CD4-positive, alpha-beta T cell treated with Interleukin-6 for 4 hours (primary cell): ENCODE measurements at regions not wholly inside any gene's neighbourhood (a gene's known extent, or its start where the extent isn't known, plus 50 kb on each side); places are given as distances from the start of the nearest gene placed in this dataset.

Experiments used
- DNase-seq: peaks from one replicate; pipeline ENCODE4 v3.0.0-alpha.2; 2020; ENCODE audit warnings: mixed read lengths

DNA sequence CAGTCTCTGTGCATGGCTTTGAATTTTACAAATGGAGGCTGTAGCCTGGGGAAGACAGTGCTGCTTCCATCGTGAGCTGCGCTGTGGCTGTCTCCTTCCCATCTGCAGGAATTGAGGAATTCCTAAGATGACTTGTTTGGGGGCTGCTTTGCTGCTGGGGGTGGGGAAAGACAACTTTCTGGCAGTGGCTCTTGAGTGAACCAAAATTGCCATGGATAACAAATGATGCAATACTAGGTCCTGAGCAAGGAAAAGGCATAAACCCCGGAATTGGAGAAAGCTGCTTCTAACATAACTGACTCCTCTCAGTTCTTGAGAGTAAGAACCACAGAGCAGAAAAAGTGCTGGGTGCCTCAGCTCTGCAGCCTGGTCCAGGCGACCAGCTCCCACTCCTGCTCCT is 245.0 kb upstream of the RPL38 start:
- DNase-seq, result no peak

DNA sequence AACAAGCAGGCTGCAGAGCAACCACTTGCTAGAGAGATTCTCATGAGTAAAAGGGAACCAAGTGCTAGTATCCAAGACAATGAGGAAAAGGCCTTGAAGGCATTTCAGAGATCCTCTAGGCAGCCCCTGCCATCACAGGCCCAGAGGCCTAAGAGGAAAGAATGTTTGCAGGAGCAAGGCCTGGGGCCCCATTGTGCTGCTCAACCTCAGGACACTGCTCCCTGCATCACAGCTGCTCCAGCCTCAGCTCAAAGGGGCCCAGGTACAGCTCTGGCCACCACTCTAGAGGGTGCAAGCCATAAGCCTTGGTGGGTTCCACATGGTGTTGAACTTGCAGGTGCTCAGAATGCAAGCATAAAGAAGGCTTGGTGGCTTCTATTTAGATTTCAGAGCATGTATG is 243.0 kb upstream of the RPL38 start:
- DNase-seq, result no peak

DNA sequence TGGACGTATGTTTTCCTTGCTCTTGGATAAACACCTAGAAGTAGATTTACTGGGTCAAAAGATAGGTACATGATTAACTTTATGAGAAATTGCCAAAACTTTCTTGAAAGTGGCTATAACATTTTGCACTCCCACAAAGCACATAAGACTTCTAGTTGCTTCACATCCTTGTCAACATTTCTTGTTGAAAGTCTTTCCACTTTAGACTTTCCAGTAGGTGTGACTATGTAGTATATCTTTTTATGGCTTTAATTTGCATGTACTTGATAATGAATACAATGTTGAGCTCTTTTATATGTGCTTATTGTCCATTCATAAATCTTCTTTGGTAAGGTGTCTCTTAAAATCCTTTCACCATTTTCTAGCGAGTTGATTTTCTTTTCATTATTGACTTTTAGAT is 241.2 kb upstream of the RPL38 start:
- no peak for DNase-seq

- DNase-seq, result no peak
These were observed 234.8 kb upstream of the RPL38 start for GRCh38 chr17:73968680-73969079.

DNA sequence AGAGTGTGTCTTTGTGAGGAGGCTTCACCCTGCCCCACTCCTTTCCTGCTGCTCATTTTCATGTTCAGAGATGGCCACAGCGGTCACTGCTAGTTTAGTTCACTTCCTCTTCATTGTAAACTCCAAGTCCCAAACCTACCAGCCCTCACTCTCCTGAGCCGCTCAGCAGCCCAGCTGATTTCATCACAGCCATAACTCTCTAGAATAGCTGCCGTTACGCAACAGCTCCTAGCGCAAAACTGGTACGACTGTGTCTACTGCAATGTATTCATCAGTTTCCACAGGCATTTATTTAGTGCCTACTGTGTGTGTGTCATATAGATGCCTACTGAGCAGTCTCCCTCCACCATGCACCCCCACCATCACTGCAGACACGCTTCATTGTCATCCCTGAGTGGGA is 233.5 kb upstream of the RPL38 start:
- DNase-seq, result no peak

DNA sequence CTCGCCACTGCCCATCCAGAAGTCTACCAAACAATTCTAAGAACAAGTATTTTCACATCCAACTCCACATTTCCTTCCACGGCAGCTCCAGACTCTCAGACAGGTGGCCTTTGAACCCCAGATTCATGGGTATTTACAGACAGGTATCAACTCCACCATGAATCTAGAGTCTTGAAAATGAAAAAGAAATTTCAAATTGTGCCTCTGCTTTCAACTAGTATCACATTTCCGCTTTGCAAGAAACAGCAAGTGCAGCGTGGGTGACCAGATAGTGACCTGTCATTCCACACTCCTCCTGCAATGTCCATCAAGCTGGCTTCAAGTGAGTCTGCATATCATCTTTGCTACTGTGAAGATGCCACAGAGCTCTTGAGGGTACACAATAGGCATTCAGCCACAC is 232.4 kb upstream of the RPL38 start:
- no peak for DNase-seq

DNA sequence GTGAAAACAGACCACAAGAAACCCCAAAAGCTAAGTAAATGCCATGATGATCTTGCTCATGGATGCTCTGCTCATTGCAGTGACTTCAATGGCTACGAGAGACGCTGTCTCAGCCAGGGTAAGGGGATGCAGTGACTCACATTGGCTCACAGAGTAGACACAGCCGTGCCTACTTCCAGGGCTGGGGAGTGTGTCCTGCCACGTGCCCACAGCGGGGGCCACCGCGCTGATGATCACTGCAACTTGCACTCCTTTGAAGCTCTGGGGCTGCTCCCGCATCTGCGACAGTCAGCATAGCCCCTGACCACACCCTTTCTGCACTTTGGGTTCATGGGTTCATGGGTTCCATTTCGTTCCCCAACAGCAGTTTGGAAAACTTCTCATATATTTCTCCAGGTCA is 231.4 kb upstream of the RPL38 start:
- no peak for DNase-seq

DNA sequence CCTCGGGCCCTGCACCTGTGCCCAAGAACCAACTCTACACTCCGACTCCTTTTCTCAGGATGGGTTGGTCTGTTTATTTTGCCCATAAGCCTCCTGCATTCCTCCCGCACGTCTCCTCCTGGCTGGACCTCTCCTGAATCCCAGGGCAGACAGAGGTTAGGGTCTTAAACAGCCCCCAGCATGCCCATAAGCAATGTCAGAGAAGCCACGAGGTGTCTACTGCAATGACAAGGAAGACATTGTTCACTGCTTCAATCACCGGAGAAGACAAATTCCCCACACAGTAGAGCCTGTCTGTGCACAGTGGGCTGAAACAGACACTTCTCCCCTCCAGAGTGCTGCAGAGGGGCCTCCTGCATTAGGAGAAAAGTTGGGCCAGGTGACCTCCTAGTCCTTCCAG is 230.6 kb upstream of the RPL38 start:
- DNase-seq, result no peak

DNA sequence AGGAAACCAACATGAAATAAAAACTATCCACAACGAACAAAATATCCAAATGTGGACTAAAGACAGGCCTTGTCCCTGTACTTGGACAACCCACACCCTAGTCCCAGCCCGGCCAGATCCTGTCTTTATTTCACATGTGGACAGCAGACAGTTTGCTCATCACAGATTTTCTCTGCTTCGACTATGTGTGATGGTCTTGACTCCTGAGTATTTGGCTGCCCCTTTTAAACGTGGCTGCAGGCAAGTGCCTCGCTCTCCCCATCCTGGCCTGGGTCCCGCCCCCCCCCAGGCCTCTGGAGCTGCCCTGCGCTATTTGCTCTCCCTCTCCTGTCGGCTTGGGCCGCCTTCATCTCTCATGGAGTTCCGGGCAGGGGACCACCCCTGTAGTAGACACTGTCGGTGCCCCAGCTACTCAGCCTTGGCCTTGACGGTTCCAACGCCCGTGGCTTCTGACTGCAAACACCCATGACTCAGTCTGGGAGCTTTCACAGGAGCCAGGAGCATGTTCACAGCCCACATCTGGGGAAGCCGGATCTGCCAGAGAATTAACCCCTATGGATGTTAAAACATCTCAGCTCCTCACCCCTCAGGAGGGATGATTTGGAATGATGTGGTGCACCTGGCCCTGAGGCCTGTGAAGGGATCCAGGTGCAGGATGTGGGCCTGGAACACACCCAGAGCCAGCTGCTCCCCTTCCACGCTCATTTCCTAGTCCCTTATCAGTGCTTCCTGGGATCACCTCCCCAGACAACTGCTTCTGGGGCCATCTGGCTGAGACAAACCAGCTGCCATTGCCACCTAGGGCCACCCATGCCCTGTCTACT is 229.7 kb upstream of the RPL38 start:
- no peak for DNase-seq

DNA sequence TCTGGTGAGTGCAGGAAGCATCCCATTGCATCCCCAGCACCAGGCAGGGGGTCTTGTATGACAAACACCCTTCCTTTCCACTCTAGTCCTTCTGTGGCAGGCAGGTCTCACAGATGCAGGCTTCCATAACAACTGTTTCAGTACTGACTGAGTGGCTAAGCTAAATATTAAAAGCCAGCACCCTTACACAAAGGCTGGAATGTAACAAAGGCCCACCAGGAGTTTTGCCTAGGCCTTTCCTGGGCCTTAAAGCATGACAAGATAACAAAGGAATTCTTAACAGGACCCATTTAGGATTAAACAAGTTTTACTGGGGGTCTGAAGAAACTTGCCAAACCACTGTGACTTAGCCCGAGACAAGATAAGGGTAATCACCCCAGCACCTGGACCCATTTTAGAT is 228.9 kb upstream of the RPL38 start:
- no peak for DNase-seq

DNA sequence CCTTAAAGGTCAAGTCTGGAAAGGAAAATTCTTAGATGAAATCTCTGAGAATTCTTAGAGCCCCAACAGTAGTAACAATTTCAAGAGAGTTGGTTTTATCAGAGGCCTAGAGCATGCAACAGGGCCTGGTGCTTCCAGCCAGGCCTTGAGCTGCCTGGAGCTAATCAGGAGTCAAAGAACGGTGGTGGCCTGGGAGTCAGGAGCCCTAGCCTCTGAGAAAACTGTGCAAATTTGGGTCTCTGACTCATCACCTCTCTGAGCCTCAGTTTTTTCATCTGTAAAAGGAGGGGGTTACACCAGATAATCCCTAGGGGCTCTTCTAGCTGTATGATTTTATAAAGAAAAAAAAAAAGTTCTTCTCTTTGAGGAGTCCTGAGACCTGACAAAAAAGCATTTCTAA is 227.3 kb upstream of the RPL38 start:
- no peak for DNase-seq

DNA sequence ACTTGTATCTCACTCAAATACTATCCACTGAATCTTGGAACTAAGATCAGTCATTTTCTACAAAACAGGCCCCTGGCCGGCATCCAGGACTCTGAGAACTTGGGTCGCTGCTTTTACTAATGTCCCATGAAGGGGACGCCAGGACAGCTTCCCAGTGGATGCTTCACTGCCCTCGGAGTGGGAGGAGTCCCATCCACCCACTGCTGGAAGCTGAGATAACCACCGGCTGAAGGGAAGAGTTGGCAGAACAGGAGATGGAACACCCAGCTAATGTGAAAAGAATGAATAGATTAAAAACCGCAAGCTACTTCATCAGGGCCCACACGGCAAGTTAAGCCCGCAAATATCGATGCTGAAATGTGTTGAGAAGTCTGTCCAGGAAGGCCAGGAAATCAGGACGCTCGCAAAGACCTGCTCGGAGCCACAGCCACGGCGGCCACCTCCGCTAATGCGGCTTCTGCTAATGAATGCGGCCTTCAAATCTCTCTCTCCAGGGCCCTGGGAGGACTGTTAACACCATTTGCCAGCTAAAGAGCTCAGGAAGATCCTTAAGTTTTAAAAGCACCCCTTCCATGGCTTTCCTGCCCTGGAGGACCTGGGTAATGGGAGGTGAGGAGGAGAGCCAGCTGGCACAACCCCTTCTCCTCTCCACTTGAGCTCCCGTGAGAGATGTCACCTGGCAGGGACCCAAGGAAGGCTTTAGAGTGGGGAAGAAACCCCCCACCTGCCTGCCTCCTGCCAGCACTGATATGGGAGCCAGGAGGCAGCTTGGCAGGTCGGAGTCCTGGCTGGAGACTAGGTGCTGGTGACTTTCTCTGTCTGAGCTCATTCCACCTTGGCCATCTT is 226.6 kb upstream of the RPL38 start:
- DNase-seq, result no peak

DNA sequence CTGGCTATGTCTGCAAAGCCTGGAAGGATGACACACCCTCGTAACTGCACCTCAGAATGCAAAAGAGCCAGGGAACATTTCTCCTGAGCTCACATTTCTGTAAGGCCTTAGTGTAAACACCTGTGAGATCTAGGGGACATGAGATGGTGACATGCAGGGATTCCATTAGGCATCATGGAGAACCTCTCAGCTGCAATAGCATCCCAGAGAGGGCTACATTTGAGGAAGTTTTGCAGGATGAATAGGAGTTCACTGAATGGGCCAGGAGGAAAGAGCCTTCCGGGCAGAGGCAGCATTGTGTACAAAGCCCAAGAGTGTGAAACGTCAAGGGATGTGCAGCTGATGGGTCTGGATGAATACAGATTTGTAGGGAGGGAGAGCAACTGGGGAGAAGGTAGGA is 223.0 kb upstream of the RPL38 start:
- no peak for DNase-seq

DNA sequence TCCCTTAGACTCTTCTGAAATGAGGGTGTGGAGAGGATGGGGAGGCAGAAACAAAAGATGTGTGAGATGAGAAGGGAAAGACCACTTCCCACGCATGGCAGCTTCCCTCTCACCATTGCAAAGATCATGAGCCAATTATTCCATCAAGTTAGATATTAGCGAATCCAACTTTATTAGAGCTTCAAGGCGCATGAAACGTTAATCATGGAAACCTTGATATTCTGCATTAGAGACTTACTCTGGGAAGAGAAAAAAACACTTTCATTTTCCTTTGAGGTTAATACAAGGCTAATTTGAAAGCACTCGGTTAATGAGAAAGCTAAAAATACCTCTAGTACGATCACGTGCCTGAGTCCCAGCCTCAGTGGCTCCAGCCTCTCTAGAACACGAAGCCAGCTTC is 220.6 kb upstream of the RPL38 start:
- no peak for DNase-seq

DNA sequence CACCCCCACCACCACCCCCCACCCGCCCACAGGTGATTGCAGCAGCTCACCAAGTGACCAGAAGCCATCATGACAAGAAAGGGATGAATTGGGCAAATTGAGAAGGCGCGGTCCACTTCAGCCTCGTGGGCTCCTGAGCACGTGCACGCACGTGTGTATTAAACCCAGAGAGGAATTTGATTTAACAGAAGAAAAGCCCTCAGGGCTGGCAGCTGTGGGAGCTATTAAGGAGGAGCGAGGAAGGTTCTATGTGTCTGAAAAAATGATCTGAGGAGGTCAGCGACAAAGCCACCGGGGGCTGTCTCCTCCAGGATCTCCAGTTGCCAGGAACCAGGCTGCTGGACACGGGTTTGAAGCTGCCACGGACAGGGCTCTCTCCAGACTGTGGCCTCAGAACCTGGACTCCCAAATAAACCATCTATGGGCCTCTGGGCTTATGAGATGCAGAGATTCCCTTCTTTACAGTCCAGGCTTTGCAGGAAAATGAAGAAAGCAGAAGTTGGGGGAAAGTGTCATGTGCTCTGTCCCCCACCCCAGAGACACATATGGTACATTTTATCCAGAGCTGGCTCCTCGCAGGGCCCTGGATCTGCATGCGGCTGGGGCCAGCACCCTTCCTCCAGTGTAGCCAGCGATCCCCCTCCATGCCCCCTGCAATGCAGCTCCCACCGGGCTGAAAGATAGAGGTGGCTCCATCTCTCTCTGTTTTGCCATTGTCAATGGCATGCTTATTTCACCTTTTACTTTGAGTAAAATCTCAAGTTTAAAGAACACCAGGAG is 219.7 kb upstream of the RPL38 start:
- DNase-seq, result no peak

- DNase-seq, result no peak
These were observed 218.5 kb upstream of the RPL38 start for GRCh38 chr17:73984941-73985340.

DNA sequence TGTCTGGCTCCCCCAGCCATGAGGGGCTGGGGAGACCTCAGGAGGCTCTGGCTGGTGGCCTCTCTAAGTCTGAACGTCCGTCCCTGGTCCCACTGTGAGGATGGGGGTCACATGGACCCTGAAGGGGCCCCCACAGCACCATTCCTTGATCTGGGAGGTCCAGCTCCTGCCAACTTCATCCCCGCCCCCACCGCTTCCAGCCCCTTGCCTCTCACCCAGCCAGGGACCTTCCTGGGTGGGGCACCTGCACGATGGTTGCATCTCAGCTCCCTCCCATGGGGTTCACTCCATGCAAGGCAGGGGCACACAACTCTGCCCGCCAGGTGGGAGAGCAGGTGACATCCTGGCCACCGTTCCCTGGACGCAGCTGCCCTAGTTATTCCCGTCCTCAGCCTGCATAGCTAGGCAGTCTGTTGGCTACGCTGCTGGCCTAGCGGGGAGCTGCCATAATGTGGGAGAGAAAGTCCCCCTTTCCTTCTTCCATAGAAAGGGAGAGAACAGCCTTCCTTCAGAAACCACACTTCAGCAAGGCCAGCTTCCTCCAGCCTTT is 217.9 kb upstream of the RPL38 start:
- no peak for DNase-seq

DNA sequence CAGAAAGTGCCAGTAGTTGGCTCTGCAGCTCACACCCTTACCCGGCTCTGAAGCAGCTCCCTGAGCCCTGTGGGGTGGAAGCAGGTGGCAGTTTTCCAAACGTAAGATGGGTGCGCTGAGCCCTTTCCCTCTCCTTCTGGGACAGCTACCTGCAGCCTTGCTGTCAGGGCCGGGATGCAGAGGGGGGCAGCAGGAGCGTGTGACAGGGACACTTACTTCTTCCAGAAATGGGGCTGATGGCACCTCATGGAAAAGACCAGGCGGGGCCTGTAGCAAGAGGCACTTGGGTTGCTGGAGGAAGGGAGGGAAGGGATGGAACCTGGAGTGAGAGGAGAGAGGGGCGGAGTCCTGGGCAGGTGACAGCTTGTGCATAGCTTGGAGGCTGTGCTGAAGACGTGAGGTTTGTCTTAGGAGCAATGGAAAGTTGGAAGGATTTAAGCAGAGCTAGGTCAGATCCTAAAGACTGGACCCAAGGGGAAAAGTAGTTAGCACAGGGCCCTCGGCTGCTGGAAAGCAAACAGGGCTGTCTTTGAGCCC is 216.8 kb upstream of the RPL38 start:
- DNase-seq, result no peak

DNA sequence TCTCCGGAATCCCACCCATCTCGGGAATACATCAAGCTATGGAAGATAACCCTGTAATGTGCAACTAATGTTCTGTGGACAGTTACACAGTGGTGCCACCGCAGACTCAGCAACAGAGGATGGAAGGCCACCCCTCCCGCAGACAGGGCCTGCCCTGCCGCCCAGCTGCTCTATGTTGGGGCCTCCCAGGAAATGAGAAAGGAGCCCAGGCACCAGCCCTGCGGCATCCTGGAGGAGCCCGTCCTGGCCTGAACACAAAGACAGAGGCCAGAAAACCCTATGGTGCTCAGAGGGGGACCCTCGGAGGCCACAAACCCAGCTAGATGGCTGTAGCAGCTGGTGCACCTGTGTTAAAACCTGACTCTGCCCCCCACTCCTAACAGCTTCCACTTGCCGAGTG is 216.1 kb upstream of the RPL38 start:
- DNase-seq, result no peak

DNA sequence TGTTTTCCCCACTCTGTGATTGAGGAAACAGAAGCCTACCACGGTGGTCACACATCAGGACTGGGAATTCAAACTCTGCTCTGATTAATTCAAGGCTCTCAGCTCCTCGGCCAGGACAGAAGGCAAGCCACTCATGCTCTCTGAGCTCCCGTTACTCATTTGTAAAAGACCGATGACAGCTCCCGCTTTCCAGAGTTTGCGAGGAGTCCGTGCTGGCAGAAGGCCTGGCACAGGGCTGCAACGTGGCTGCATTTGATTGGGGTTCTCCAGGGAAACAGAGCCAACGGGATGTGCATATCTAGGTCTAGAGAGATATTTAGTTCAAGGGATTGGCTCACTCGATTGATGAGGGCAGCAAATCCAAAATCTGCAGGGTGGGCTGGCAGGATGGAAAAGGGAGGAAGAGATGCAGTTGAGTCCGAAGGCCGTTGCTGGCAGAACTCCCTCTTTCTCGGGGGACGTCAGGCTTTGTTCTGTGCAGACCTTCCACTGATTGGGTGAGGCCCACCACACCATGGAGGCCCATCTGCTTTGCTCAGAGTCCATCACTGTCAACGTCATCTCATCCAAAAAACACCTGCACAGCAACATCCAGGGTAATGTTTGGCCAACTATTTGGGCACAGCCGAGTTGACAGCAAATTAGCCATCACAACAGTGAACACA is 215.5 kb upstream of the RPL38 start:
- DNase-seq, result no peak

- DNase-seq, result no peak
These were observed 213.8 kb upstream of the RPL38 start for GRCh38 chr17:73989671-73990070.

- no peak for DNase-seq
These were observed 213.2 kb upstream of the RPL38 start for GRCh38 chr17:73990290-73990689.
